Renal pelvis (tissue), 1 donor: ENCODE measurements at regions not wholly inside any gene's neighbourhood (a gene's known extent, or its start where the extent isn't known, plus 50 kb on each side); places are given as distances from the start of the nearest gene placed in this dataset.

Source experiments
- DNase-seq: peaks from one replicate; pipeline ENCODE4 v3.0.0-alpha.2; 2013

GRCh38 chr13:108528303-108528702 lies 101.1 kb upstream of the MYO16 start:
- no peak for DNase-seq

DNA sequence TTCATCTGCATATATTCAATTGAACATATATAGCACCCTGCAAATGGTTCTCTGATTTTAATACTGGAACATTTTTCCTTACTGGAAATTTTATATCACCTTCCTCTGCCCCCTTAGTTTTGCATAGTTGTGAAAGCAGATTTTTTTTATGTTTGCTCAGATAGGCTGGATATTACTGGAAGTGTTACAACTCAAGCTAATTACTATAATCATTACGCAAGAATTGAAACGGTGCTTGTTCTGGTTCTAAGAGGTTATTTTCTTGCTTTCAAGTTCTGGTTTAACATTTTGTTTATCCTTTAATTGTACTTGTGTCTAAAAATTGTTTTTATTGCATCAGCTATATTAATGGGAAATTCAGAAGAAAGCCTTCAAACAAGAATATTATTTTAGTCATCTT lies 95.6 kb upstream of the MYO16 start:
- DNase-seq: no peak

DNA sequence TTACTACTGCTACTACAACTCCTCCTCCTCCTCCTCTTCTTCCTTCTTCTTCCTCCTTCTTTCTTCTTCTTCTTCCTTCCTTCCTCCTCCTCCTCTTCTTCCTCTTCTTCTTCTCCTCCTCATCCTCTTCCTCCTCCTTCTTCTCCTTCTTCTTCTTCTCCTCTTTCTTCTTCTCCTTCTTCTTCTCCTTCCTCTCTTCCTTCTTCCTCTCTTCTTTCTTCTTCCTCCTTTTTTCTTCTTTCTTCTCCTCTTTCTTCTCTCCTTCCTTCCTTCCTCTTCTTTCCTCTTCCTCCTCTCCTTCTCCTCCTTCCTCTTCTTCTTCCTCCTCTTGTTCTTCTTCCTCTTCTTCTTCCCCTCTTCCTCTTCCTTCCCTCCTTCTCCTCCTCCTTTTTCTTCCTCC lies 94.7 kb upstream of the MYO16 start:
- no peak for DNase-seq

DNA sequence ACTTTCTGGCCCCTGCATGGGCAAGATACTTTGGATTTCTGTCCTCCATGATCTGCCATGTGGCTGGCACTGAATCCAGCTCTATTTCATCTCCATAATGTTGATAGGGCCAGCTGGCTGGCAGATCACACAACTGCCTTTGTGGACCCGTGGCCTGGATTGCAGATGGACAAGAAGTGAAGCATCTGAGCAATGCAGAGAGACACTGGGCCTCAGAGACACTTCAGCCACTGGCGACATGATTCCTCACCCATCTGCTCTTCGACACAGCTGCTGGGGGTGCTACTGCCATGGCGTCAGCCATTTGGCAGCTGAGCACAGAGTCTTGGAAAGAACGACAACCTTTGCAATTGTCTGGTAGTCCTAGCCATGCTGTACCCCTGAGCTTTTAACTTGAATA lies 79.5 kb upstream of the MYO16 start:
- no peak for DNase-seq

DNA sequence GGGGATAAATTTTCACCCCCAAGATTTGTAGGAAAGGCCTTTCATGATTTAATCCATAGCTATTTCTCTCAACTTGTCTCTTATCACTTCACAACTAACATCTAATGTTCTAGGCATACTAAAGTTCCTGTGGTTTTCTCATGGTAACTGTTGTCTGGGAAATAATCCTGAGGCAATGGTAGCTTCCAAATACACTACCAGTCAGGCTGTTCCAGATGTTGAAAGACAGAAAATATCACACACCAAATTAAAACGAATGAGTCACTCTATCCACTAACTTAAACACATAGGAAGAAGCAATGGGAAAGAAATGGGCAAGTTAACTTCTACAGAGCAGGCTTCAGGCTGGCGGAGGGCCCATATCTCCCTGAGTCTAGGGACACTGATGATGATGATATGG lies 77.7 kb upstream of the MYO16 start:
- DNase-seq: no peak

DNA sequence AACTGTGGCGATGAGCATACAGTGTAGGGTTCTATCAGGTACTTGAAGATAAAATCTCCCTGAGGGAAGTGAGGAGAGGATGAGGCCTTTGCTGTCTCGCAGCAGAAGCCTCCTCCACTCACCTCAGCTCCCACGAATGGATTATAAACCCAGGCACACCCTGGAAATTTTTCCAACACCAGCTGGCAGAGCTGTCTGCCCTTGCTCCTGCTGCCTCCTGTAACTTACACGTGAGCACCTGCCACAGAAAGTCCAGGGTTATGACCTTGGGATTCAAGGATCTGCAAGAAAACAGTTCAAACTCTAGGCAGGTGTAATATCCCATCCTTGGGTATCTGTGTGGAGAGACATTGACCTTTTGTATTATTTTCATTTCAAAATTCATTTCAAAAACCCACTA lies 70.9 kb upstream of the MYO16 start:
- DNase-seq: no peak

DNA sequence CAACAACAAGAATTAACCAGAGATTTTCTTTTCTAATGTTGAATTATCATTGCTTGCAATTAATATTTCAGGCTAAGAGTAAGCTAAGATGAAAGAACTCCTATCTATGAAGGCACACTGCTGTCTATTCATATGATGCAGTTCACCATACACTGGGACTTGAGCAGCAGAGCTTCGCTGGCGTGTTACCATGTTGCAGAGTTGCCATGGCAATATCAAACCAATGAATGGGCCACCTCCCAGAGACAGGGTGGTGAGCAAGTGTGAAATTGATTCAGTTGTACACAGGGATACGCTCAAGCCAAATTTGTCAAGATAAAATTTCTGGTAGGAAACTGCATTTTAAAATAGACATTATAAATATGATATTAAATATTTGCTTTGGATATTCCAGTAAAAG lies 69.3 kb upstream of the MYO16 start:
- DNase-seq: no peak

DNA sequence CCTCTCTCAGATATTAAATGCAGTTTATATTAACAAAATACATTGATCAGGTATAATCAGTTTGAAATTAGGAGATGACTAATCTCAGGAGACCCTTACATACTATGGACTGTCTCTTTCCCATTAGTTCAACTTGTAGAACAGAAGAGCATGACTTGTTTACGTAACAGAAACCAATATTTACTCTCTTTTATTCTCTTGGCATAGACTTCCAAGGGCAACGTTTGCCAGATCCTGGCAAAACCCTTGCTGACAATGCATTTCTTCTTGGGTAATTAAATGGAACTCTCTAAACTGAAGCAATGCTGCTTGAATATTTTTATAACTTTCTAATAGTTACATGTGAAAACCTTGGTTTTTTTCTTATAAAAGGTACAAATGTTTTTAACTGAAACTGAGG lies 68.3 kb upstream of the MYO16 start:
- no peak for DNase-seq

DNA sequence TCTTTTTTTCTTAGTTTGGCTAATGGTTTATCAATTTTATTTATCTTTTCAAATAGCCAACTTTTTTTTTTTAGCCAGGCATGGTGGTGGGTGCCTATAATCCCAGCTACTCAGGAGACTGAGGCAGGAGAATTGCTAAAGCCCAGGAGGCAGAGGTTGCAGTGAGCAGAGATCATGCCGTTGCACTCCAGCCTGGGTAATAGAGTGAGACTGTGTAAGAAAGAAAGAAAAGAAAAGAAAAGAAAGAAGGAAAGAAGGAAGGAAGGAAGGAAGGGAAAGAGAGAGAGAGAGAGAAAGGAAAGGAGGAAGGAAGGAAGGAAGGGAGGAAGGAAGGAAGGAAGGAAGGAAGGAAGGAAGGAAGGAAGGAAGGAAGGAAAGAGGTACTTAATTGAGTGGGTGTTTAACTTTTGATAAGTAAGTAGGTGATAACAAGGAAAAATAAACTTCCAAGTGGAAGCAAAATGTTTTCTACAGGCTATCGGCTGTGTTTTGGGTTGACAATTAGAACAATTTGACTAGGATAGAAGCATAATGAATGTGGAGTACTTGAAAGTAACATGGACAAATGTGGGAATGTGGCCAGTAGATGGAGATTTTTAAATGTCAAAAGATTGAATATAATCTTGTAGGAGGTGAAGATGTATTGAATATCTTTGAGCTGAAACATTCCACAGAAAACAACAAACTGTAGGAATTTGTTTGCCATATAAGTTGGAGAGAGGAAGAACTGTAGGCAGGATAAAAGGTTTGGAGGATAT lies 62.8 kb upstream of the MYO16 start:
- DNase-seq: no peak

DNA sequence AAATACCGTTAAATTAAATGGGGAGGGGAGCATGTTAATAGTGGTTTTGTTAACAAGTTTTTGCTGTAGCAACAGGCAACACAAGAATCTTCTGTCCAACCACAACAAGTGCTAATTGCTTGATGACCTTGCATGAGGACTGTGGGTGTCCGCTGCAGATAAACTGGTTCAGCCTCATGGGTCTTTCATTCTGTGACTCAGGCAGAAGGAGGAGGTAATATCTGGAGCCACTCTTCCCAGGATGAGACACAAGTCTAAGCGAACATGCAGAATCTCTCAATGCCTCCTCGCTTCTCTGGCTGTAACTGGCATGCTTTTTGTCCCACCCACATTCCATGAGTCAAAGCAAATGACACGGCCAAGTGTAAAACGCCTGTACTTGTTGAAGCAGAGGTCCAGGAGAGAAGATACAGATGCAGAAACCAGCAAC lies 56.6 kb upstream of the MYO16 start:
- no peak for DNase-seq

DNA sequence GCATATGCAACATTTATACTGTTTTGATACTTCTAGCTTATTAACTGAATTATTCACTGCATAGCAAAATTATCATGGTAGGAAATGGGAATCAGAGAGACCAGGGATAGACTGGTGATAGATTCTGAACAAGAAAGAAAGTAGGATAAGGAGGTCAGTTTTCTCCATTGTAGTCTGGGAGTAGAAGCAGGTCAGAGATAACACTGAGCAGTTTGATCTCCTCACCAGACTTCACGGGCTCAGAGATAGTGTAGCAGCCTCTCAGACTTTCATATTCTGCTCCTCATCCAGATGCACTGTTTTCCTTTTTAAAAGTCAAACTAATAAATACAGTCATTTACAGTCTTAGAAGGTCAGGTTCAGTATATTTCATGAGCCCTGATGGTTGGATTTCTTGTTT lies 56.0 kb upstream of the MYO16 start:
- DNase-seq: no peak

DNA sequence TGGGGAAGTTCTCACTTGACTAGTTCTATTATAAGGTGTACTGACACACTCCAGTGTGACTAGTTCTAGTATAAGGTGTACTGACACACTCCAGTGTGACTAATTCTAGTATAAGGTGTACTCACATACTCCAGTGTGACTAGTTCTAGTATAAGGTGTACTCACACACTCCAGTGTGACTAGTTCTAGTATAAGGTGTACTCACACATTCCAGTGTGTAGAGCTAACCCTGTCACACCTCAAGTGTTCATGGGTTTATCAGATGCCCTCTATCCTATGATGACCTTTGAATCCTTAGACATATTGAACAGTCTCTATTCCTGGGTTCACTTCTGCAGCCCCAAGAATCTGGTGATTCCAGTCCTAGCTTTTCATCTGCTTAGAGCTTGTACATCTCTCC lies 54.6 kb upstream of the MYO16 start:
- no peak for DNase-seq

DNA sequence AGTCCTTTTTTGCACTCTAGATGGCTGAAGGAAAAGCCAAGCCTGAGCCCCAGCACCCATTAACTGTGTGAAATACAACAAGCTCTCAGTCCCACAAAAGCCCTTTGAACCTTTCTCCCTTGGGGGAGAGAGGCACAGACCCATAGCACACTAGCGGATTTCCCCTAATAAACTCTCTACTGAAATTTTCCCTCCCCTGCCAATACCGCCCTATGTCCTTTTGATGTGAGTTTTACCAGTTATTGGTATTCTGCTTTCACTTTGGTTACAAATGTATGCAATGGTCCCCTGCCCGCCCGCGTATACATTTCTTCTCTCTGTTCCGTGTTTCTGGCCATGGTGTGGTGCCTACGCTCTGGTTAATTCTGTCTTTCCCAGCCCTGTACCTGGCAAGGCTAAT lies 54.0 kb upstream of the MYO16 start:
- no peak for DNase-seq
